RWPE1 (cell line): ENCODE measurements at regions not wholly inside any gene's neighbourhood (a gene's known extent, or its start where the extent isn't known, plus 50 kb on each side); places are given as distances from the start of the nearest gene placed in this dataset.

Source experiments
- CTCF ChIA-PET: fragments of 350-600 bp; sonication (Branson Sonifier 250); formaldehyde crosslinking; extraction: SDS; loops from one replicate; lab custom pipeline; 2021; lab: Yijun Ruan, JAX
- POLR2A ChIA-PET: fragments of 400-600 bp; formaldehyde crosslinking; extraction: SDS; loops from one replicate; lab custom pipeline; 2020; ENCODE audit warnings: antibody characterized with exemption; ENCODE audit not compliant: low non-redundant PET; lab: Yijun Ruan, JAX
- DNase-seq: peaks from one replicate; pipeline ENCODE4 v3.0.0; 2012; ENCODE audit warnings: low spot score
- H3K27ac ChIP-seq: fragments of 450-650 bp; 2 replicates; pipeline ENCODE4 v1.5.1; 2017
- TF ChIP-seq, protein P1 (sequence below): fragments of 450-650 bp; conservative IDR thresholded peaks from 2 replicates; pipeline ENCODE4 v1.5.1; 2017; ENCODE audit warnings: low read depth, mild to moderate bottlenecking

DNA sequence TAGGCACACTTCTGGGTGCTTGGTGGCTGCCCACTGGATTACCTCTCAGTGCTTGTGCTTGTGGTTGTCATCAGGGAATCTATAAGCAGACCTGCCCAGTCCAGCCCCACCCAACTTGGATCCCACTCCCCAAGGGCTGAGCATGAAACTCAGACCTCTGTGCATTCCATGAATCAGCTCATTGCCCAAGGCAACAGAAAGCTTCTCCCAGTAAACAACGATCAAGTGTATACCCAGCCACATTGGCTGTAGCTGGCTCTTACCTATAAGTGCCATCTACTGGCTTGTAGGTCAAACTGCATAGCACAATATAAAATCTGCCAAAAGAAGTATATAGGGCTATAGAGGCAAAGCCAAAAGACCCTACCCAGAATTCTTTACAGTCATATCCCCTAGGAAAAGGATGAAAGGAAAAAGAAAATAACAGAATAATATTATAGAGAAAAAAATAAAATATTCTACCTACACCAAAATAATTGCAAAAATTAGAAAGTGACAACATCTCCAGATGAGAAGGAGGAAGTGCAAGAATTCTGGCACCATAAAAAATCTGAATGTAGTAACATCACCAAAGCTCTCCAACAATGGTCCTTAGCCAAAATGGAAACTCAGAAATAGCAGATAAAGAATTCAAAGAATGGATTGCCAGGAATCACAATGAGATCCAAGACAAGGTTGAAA is 321.0 kb upstream of the TRPC7 start:
- H3K27ac ChIP-seq: no peak overlapping the region
- peak; percentile 10 for DNase-seq
- TF ChIP-seq, protein P1, sequence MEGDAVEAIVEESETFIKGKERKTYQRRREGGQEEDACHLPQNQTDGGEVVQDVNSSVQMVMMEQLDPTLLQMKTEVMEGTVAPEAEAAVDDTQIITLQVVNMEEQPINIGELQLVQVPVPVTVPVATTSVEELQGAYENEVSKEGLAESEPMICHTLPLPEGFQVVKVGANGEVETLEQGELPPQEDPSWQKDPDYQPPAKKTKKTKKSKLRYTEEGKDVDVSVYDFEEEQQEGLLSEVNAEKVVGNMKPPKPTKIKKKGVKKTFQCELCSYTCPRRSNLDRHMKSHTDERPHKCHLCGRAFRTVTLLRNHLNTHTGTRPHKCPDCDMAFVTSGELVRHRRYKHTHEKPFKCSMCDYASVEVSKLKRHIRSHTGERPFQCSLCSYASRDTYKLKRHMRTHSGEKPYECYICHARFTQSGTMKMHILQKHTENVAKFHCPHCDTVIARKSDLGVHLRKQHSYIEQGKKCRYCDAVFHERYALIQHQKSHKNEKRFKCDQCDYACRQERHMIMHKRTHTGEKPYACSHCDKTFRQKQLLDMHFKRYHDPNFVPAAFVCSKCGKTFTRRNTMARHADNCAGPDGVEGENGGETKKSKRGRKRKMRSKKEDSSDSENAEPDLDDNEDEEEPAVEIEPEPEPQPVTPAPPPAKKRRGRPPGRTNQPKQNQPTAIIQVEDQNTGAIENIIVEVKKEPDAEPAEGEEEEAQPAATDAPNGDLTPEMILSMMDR: no peak
- POLR2A ChIA-PET: no interaction called here
- CTCF ChIA-PET: interaction anchor here (0.7 to 1.0 kb wide), 4 partner anchors 9 to 437 kb away, joined by 3 to 6 read pairs (median 4); no protein-coding TSS in a partner anchor

DNA sequence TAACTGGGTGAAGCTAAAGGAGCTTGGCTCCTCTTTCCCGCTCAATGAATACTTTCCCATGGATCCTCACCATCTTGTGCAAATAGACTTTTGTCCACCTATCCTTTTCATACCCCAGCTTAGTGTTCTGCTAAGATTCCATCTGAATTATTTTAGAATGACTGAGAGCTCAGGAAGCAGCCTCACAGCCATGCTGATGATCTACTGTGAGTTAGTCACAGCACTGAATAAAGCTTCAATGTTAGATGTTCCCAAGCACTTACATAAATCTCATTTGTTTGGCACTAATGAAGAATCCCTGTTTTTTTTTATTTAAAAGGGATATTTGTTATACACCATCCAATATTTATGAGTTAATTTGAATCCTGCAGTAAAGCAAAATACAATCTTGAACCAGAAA is 317.6 kb upstream of the TRPC7 start:
- CTCF ChIA-PET: interaction anchor here (0.6 kb wide), 1 partner anchor 87 kb away, joined by 5 read pairs; no protein-coding TSS in a partner anchor

DNA sequence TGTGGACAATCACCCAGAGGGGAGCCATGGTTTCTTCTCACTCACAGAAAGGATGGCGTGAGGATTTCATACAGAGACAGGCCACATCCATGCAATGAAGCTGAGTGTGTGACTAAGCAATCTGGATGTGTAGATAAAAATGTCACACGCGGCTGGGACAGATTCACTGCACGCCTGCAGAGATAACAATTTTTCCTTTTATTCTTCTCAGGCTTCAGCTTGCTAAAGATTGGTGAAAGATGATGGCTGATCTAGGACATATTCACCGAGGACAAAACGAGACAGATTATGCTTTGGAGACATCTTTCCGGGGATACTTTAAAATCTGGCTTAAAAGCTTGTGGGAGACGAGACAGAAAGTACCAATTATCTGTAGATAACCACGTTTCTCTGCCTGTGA is 313.9 kb upstream of the TRPC7 start:
- POLR2A ChIA-PET: no interaction called here
- TF ChIP-seq, protein P1: no peak
- DNase-seq: no peak
- CTCF ChIA-PET: no interaction called here
- no peak overlapping the region for H3K27ac ChIP-seq

More for the DNA sequence above, 317.6 kb upstream of the TRPC7 start:
- TF ChIP-seq, protein P1: no peak
- POLR2A ChIA-PET: no interaction called here
- H3K27ac ChIP-seq: no peak overlapping the region
- no peak for DNase-seq

DNA sequence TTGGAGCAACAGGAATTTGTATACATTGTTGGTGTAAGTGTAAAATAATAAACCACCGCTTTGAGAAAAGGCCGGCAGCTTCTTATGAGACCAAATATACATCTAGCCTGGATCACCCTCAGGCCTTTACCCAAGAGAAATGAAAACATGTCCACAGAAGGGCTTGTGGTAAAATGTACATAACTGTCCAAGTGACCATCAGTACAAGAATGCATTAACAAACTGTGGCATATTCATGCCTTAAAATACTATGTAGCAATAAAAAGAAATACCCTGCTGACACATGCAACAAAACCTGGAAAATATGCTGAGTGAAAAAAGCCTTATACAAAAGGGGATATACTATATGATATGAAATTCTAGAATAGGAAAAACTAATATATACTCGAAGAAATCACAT is 311.9 kb upstream of the TRPC7 start:
- ChIA-PET POLR2A (no interaction called here), CTCF (no interaction called here)
- H3K27ac ChIP-seq: no peak overlapping the region
- DNase-seq: no peak
- TF ChIP-seq, protein P1: no peak

DNA sequence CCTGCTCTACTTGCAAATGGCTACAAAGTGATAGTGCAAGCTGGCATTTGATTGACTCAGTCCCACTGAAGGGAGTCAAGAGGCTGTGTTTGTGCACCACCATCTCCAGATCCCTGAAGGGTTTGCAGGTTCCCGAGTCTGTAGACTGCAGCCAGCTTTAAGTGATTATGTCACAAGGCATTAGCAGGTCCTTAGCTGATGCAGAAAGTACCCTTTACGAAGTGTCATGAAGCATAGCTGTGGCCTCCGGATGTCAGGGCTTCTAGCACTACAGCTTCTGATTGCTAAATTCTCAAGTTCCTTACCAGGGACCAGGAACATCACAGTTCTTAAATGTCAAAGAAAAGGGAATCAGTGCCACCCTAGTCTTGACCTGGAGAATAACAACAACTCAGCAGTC is 311.3 kb upstream of the TRPC7 start:
- no peak for DNase-seq
- TF ChIP-seq, protein P1: no peak
- ChIA-PET POLR2A (no interaction called here), CTCF (no interaction called here)
- H3K27ac ChIP-seq: no peak overlapping the region

DNA sequence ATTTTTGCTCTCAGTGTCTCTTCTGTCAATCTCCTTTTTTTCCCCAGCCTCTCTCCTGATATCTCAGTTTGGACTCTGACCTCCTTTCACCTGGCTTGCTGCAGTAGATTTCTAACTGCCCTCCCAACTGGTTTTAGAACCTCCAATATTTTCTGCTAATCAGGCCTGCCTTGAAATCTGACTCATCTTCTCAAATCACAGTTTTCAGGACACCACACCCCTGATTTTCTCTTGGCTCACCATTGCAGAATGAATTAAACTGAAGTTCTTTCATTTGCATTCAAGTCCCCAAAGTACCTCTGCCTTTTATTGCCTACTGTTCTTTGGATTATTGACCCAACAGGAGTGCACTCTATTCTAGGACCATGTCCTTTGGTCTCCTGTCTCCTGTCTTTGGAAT is 310.4 kb upstream of the TRPC7 start:
- ChIA-PET CTCF (no interaction called here), POLR2A (no interaction called here)
- TF ChIP-seq, protein P1: no peak
- DNase-seq: no peak
- no peak overlapping the region for H3K27ac ChIP-seq
